HG02884 (cell line): ENCODE measurements at regions not wholly inside any gene's neighbourhood (a gene's known extent, or its start where the extent isn't known, plus 50 kb on each side); places are given as distances from the start of the nearest gene placed in this dataset.
"Not testable (repeated sequence)": the region's sequence is repeated elsewhere in the genome, so short reads cannot be mapped to it uniquely, and the experiment has no call there.

Source experiments
- ATAC-seq: cut with Tn5 transposase; IDR thresholded peaks from one replicate; pipeline ENCODE4 v1.9.1; 2021; ENCODE audit warnings: mild to moderate bottlenecking, moderate library complexity; ENCODE audit not compliant: unreplicated experiment

GRCh38 chr18:22563164-22563583 lies 145.5 kb upstream of the CTAGE1 start:
- ATAC-seq = peak; percentile 76

- no peak for ATAC-seq
Measured at GRCh38 chr18:22564036-22564435, 146.3 kb upstream of the CTAGE1 start.

- ATAC-seq = no peak
Measured at GRCh38 chr18:22566703-22567420, 149.1 kb upstream of the CTAGE1 start.

GRCh38 chr18:22567794-22568193 lies 150.1 kb upstream of the CTAGE1 start:
- ATAC-seq = no peak

GRCh38 chr18:22570492-22570891 lies 152.8 kb upstream of the CTAGE1 start:
- no peak for ATAC-seq

GRCh38 chr18:22572341-22572740 lies 154.6 kb upstream of the CTAGE1 start:
- ATAC-seq = no peak

GRCh38 chr18:22579271-22579670 lies 161.6 kb upstream of the CTAGE1 start:
- ATAC-seq = no peak

GRCh38 chr18:22585333-22585732 lies 167.6 kb upstream of the CTAGE1 start:
- no peak for ATAC-seq

GRCh38 chr18:22585821-22586220 lies 168.1 kb upstream of the CTAGE1 start:
- ATAC-seq = no peak

GRCh38 chr18:22591222-22591621 lies 173.5 kb upstream of the CTAGE1 start:
- ATAC-seq = no peak

GRCh38 chr18:22594155-22594690 lies 176.5 kb upstream of the CTAGE1 start:
- no peak for ATAC-seq

- no peak for ATAC-seq
Measured at GRCh38 chr18:22601481-22601880, 183.8 kb upstream of the CTAGE1 start.

- not testable (repeated sequence) for ATAC-seq
Measured at GRCh38 chr18:22602456-22602855, 184.7 kb upstream of the CTAGE1 start.

GRCh38 chr18:22603902-22604301 lies 186.2 kb upstream of the CTAGE1 start:
- ATAC-seq = no peak

GRCh38 chr18:22604390-22604985 lies 186.8 kb upstream of the CTAGE1 start:
- no peak for ATAC-seq

- ATAC-seq = no peak
Measured at GRCh38 chr18:22604986-22605421, 187.3 kb upstream of the CTAGE1 start.

- ATAC-seq = no peak
Measured at GRCh38 chr18:22605736-22606135, 188.0 kb upstream of the CTAGE1 start.

- ATAC-seq = no peak
Measured at GRCh38 chr18:22606563-22607283, 189.0 kb upstream of the CTAGE1 start.

GRCh38 chr18:22607284-22607635 lies 189.5 kb upstream of the CTAGE1 start:
- ATAC-seq = no peak

GRCh38 chr18:22608847-22609246 lies 191.1 kb upstream of the CTAGE1 start:
- ATAC-seq = no peak

GRCh38 chr18:22609642-22610041 lies 191.9 kb upstream of the CTAGE1 start:
- no peak for ATAC-seq
